Subcutaneous abdominal adipose tissue (tissue), 5 donors: ENCODE measurements at regions not wholly inside any gene's neighbourhood (a gene's known extent, or its start where the extent isn't known, plus 50 kb on each side); places are given as distances from the start of the nearest gene placed in this dataset.

Experiments
- H3K27ac ChIP-seq: one replicate; pipeline ENCODE4 v1.7.0; 2013; ENCODE audit warnings: low read depth, mild to moderate bottlenecking, inconsistent platforms, low read length, moderate library complexity
- H3K27me3 ChIP-seq, 5 donors: one replicate each; pipeline ENCODE4 v1.7.0; 2013; ENCODE audit warnings: low read length in 5 of 5, inconsistent platforms in 1 of 5; ENCODE audit not compliant: control insufficient read depth in 5 of 5, insufficient read depth in 4 of 5
- H3K36me3 ChIP-seq, 5 donors: one replicate each; pipeline ENCODE4 v1.7.0; 2013; ENCODE audit warnings: low read length in 5 of 5; ENCODE audit not compliant: control insufficient read depth in 5 of 5, insufficient read depth in 5 of 5
- H3K4me1 ChIP-seq, 5 donors: one replicate each; pipeline ENCODE4 v1.7.0; 2013; ENCODE audit warnings: low read length in 5 of 5, mild to moderate bottlenecking in 3 of 5, moderate library complexity in 1 of 5; ENCODE audit not compliant: control insufficient read depth in 5 of 5, insufficient read depth in 5 of 5
- H3K4me3 ChIP-seq, 5 donors: one replicate each; pipeline ENCODE4 v1.7.0; 2013; ENCODE audit warnings: low read length in 5 of 5, low read depth in 1 of 5
- H3K9ac ChIP-seq, 5 donors: one replicate each; pipeline ENCODE4 v1.7.0; 2013; ENCODE audit warnings: low read length in 5 of 5, mild to moderate bottlenecking in 4 of 5, moderate library complexity in 3 of 5
- H3K9me3 ChIP-seq, 5 donors: one replicate each; pipeline ENCODE4 v1.7.0; 2013; ENCODE audit warnings: low read length in 5 of 5; ENCODE audit not compliant: control insufficient read depth in 5 of 5
- donor health status: healthy.
- donor health status: healthy.
- donor health status: healthy.
- donor health status: healthy.
- donor health status: healthy.

GRCh38 chr5:60131504-60131903 lies 238.0 kb upstream of the PDE4D start:
- Histone ChIP-seq H3K27ac (no peak overlapping the region), H3K36me3 (no peaks in the 10 kb centered on the region), H3K9ac (no peak overlapping the region), H3K27me3 (no peaks in the 10 kb centered on the region), H3K4me1 (no peaks in the 10 kb centered on the region), H3K9me3 (peaks cover 0 to 3% (median 0%) of the 10 kb centered on the region in 5 donors), H3K4me3 (no peak overlapping the region)

GRCh38 chr5:60125636-60126035 lies 232.1 kb upstream of the PDE4D start:
- Histone ChIP-seq H3K9ac (no peak overlapping the region), H3K4me3 (no peak overlapping the region), H3K9me3 (no peaks in the 10 kb centered on the region), H3K36me3 (no peaks in the 10 kb centered on the region), H3K4me1 (no peaks in the 10 kb centered on the region), H3K27ac (no peak overlapping the region), H3K27me3 (no peaks in the 10 kb centered on the region)

GRCh38 chr5:60102961-60103693 lies 209.6 kb upstream of the PDE4D start:
- Histone ChIP-seq H3K9ac (no peak overlapping the region), H3K9me3 (no peaks in the 10 kb centered on the region), H3K27me3 (no peaks in the 10 kb centered on the region), H3K27ac (no peak overlapping the region), H3K4me3 (no peak overlapping the region), H3K36me3 (no peaks in the 10 kb centered on the region), H3K4me1 (no peaks in the 10 kb centered on the region)

GRCh38 chr5:60101573-60101972 lies 208.0 kb upstream of the PDE4D start:
- H3K4me1 ChIP-seq = no peaks in the 10 kb centered on the region

GRCh38 chr5:60092671-60093422 lies 199.3 kb upstream of the PDE4D start:
- H3K27ac ChIP-seq = no peak overlapping the region
- H3K9ac ChIP-seq = no peak overlapping the region
- no peaks in the 10 kb centered on the region for H3K36me3 ChIP-seq
- peaks cover 0 to 5% (median 0%) of the 10 kb centered on the region in 5 donors for H3K9me3 ChIP-seq
- H3K4me1 ChIP-seq = peaks cover 0 to 2% (median 0%) of the 10 kb centered on the region in 5 donors
- H3K4me3 ChIP-seq = no peak overlapping the region
- no peaks in the 10 kb centered on the region for H3K27me3 ChIP-seq

More at GRCh38 chr5:60101573-60101972, 208.0 kb upstream of the PDE4D start:
- H3K9ac ChIP-seq = no peak overlapping the region
- no peaks in the 10 kb centered on the region for H3K27me3 ChIP-seq
- no peak overlapping the region for H3K4me3 ChIP-seq
- no peak overlapping the region for H3K27ac ChIP-seq
- H3K9me3 ChIP-seq = no peaks in the 10 kb centered on the region
- no peaks in the 10 kb centered on the region for H3K36me3 ChIP-seq

GRCh38 chr5:60086583-60086982 lies 193.1 kb upstream of the PDE4D start:
- Histone ChIP-seq H3K27me3 (no peaks in the 10 kb centered on the region), H3K9ac (no peak overlapping the region), H3K4me1 (no peaks in the 10 kb centered on the region), H3K36me3 (no peaks in the 10 kb centered on the region), H3K9me3 (peaks cover 0 to 7% (median 3%) of the 10 kb centered on the region in 5 donors), H3K4me3 (no peak overlapping the region), H3K27ac (no peak overlapping the region)

GRCh38 chr5:60084226-60084625 lies 190.7 kb upstream of the PDE4D start:
- Histone ChIP-seq H3K9me3 (peaks cover 0 to 7% (median 3%) of the 10 kb centered on the region in 5 donors), H3K4me1 (no peaks in the 10 kb centered on the region), H3K27me3 (no peaks in the 10 kb centered on the region), H3K9ac (no peak overlapping the region), H3K4me3 (no peak overlapping the region), H3K36me3 (no peaks in the 10 kb centered on the region), H3K27ac (no peak overlapping the region)

- Histone ChIP-seq H3K4me3 (no peak overlapping the region), H3K4me1 (no peaks in the 10 kb centered on the region), H3K36me3 (no peaks in the 10 kb centered on the region), H3K9ac (no peak overlapping the region), H3K9me3 (peaks cover 0 to 21% (median 13%) of the 10 kb centered on the region in 5 donors), H3K27ac (no peak overlapping the region), H3K27me3 (no peaks in the 10 kb centered on the region)
Measured at GRCh38 chr5:60077292-60077691, 183.8 kb upstream of the PDE4D start.

GRCh38 chr5:60076746-60077145 lies 183.2 kb upstream of the PDE4D start:
- Histone ChIP-seq H3K9me3 (peaks cover 0 to 21% (median 13%) of the 10 kb centered on the region in 5 donors), H3K9ac (no peak overlapping the region), H3K36me3 (no peaks in the 10 kb centered on the region), H3K27ac (no peak overlapping the region), H3K4me1 (no peaks in the 10 kb centered on the region), H3K4me3 (no peak overlapping the region), H3K27me3 (no peaks in the 10 kb centered on the region)

GRCh38 chr5:60066502-60066901 lies 173.0 kb upstream of the PDE4D start:
- Histone ChIP-seq H3K9ac (no peak overlapping the region), H3K4me3 (no peak overlapping the region), H3K4me1 (no peaks in the 10 kb centered on the region), H3K9me3 (no peaks in the 10 kb centered on the region), H3K27ac (no peak overlapping the region), H3K27me3 (no peaks in the 10 kb centered on the region), H3K36me3 (no peaks in the 10 kb centered on the region)
